ENCODE measurements at regions not wholly inside any gene's neighbourhood (a gene's known extent, or its start where the extent isn't known, plus 50 kb on each side); places are given as distances from the start of the nearest gene placed in this dataset.

GRCh38 chr11:122358292-122358691 is 242.3 kb upstream of the BLID start:
- no peaks in the 10 kb centered on the region for H3K4me1 ChIP-seq (ENCODE audit: insufficient read depth)
- WGBS, 3 donors = 69 to 78% (median 71%) methylated on average over 2 of the region's 2 CpGs
- no peak overlapping the region for H3K4me3 ChIP-seq
- H3K27me3 ChIP-seq = no peaks in the 10 kb centered on the region
- intact Hi-C loops (cut with DNase I) = no loop called here
- no peak for DNase-seq
- no peak overlapping the region for H3K27ac ChIP-seq
- H3K9me3 ChIP-seq = no peaks in the 10 kb centered on the region
- TF ChIP-seq EP300 (IDR thresholded peaks at IDR 0.05) = no peak
- TF ChIP-seq POLR2A (IDR thresholded peaks at IDR 0.05) = no peak
- no peak for TF ChIP-seq CTCF (IDR thresholded peaks at IDR 0.05)
- H3K36me3 ChIP-seq = no peaks in the 10 kb centered on the region

GRCh38 chr11:122355968-122356367 is 240.0 kb upstream of the BLID start:
- H3K27me3 ChIP-seq = no peaks in the 10 kb centered on the region
- intact Hi-C loops (cut with DNase I) = no loop called here
- WGBS, 3 donors = 94 to 96% (median 94%) methylated on average over 2 of the region's 2 CpGs

GRCh38 chr11:122354025-122354697 is 238.1 kb upstream of the BLID start:
- Histone ChIP-seq H3K27me3 (no peaks in the 10 kb centered on the region), H3K4me1 (ENCODE audit: insufficient read depth) (no peaks in the 10 kb centered on the region), H3K36me3 (no peaks in the 10 kb centered on the region), H3K9me3 (no peaks in the 10 kb centered on the region), H3K4me3 (no peak overlapping the region), H3K27ac (no peak overlapping the region)
- WGBS, 3 donors = 35 to 48% (median 36%) methylated on average over 3 of the region's 3 CpGs
- intact Hi-C loops (cut with DNase I) = no loop called here
- no peak for DNase-seq
- TF ChIP-seq CTCF (IDR thresholded peaks at IDR 0.05) (no peak), EP300 (IDR thresholded peaks at IDR 0.05) (no peak), POLR2A (IDR thresholded peaks at IDR 0.05) (no peak)

More at GRCh38 chr11:122355968-122356367, 240.0 kb upstream of the BLID start:
- H3K27ac ChIP-seq = no peak overlapping the region
- no peak for DNase-seq
- H3K9me3 ChIP-seq = no peaks in the 10 kb centered on the region
- TF ChIP-seq EP300 (IDR thresholded peaks at IDR 0.05) (no peak), POLR2A (IDR thresholded peaks at IDR 0.05) (no peak), CTCF (IDR thresholded peaks at IDR 0.05) (no peak)
- no peaks in the 10 kb centered on the region for H3K4me1 ChIP-seq (ENCODE audit: insufficient read depth)
- H3K36me3 ChIP-seq = no peaks in the 10 kb centered on the region
- H3K4me3 ChIP-seq = no peak overlapping the region

GRCh38 chr11:122353561-122353960 is 237.5 kb upstream of the BLID start:
- WGBS, 3 donors = 89 to 94% (median 92%) methylated on average over 4 of the region's 4 CpGs
- no peaks in the 10 kb centered on the region for H3K4me1 ChIP-seq (ENCODE audit: insufficient read depth)
- H3K9me3 ChIP-seq = no peaks in the 10 kb centered on the region
- no peaks in the 10 kb centered on the region for H3K27me3 ChIP-seq
- no peaks in the 10 kb centered on the region for H3K36me3 ChIP-seq
- DNase-seq = no peak
- intact Hi-C loops (cut with DNase I) = no loop called here
- no peak overlapping the region for H3K4me3 ChIP-seq
- no peak overlapping the region for H3K27ac ChIP-seq
- TF ChIP-seq CTCF (IDR thresholded peaks at IDR 0.05) (no peak), EP300 (IDR thresholded peaks at IDR 0.05) (no peak), POLR2A (IDR thresholded peaks at IDR 0.05) (no peak)

Data from ovary (tissue), 7 donors.